ENCODE measurements at regions not wholly inside any gene's neighbourhood (a gene's known extent, or its start where the extent isn't known, plus 50 kb on each side); places are given as distances from the start of the nearest gene placed in this dataset.

DNA sequence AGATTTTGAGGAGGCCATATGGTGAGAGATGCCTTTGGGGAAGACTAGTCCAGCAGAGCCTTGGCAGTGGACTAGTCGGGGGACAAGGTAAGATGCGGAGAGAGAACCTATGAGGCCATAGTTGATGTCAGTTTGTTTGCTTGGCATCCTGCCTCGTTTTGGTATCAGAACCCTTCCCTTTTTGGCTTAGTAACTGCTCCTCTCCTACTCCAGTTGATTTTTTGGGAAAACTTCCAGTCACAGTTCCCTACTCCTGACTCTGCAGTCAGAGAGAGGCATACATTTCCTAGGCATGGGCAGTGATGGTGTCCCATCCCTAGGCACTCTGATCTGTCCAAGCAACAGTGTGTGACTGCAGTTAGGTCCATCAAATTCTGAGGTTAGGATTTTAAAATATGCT, 398.3 kb downstream of the AEBP2 start:
- no peak for TF ChIP-seq ZC3H10 (CRISPR knock-in tag; IDR thresholded peaks at IDR 0.05)
- TF ChIP-seq, protein P1, sequence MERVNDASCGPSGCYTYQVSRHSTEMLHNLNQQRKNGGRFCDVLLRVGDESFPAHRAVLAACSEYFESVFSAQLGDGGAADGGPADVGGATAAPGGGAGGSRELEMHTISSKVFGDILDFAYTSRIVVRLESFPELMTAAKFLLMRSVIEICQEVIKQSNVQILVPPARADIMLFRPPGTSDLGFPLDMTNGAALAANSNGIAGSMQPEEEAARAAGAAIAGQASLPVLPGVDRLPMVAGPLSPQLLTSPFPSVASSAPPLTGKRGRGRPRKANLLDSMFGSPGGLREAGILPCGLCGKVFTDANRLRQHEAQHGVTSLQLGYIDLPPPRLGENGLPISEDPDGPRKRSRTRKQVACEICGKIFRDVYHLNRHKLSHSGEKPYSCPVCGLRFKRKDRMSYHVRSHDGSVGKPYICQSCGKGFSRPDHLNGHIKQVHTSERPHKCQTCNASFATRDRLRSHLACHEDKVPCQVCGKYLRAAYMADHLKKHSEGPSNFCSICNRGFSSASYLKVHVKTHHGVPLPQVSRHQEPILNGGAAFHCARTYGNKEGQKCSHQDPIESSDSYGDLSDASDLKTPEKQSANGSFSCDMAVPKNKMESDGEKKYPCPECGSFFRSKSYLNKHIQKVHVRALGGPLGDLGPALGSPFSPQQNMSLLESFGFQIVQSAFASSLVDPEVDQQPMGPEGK (CRISPR knock-in tag; IDR thresholded peaks at IDR 0.05; ENCODE audit: borderline replicate concordance) = no peak

Measured in SK-N-SH treated with all-trans-retinoic acid at 6 μM for 48 hours (cell line).